ENCODE measurements at regions not wholly inside any gene's neighbourhood (a gene's known extent, or its start where the extent isn't known, plus 50 kb on each side); places are given as distances from the start of the nearest gene placed in this dataset.

DNA sequence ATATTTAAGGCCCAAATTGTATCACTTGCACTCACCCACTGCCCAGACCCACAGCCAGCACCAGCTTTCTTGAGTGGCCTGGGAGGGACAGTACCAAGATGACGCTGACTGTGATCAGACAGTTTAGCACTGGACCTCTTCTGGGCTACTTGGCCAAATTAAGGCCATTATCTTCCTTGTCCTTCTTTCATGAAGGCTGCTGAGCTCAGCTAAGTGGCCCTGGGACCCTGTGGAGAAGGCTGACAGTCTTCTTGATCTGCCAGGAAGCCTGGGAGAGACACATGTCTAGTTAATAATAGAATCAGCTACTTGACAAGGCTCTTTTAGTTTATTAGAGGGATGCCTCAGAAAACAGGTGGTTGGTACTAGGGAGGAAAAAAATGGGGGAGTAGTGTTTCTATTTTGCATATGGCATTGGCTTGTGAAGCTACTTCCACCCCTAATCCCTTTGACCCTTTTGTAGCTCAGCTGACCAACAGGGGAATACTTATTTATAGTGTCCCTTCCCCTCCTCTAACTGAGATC lies 127.9 kb upstream of the NTM start:
- no peak for DNase-seq

DNA sequence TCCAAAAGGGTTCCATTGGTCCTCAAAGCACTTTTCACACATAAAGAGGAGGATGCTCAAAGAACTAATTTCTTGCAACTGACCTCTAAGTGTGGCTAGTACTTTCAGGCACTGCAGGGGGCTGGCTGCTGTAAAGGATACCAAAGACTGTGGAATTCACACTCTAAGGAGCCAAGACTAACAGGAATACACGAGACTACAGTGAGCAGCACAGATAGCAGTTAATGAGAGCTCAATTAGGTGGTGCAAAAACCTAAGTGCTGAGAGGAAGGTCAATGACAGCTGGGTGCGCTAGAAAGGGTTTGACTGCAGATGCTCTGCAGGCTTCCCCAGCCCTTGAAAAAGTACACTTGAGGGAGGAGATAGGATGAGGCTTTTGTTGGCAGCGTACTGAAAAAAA lies 124.3 kb upstream of the NTM start:
- DNase-seq, result no peak

DNA sequence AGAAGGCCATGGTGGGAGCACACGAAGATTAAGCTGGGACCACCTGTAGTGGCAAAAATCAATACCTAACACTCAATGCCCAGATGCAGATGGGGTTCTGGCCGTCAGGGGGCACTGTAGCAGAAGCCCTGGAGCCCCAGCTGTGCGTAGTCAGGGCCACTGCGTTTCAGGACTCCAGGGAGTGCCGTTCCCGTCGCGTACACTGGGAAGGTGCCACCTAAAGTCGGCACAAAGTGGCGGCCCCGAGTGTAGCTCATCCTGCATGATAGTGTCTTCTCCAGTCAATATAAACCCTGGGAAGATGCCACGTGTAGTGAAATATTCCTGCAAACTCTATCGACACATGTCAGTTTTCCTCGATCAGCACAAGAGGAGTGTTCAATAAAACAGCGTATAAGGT lies 123.8 kb upstream of the NTM start:
- DNase-seq, result no peak

DNA sequence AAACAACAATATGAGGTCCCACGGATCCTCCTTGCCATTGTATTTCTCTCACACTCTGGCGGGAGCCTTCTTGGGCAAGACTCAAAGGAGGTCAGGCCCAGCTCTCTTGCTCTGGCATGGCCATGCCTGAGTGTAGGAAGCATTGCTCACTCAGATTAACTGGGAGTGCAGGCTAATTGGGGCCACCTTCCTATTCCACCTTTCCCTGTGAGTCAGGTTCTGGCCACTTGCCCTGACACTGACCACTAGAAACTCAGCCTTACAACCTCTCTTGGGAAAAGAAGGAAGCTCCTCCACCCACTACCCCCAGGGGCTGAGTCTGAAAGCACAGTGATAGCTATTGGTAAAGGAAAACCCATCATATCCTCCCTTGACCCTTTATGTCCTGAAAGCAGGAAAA lies 121.8 kb upstream of the NTM start:
- no peak for DNase-seq

DNA sequence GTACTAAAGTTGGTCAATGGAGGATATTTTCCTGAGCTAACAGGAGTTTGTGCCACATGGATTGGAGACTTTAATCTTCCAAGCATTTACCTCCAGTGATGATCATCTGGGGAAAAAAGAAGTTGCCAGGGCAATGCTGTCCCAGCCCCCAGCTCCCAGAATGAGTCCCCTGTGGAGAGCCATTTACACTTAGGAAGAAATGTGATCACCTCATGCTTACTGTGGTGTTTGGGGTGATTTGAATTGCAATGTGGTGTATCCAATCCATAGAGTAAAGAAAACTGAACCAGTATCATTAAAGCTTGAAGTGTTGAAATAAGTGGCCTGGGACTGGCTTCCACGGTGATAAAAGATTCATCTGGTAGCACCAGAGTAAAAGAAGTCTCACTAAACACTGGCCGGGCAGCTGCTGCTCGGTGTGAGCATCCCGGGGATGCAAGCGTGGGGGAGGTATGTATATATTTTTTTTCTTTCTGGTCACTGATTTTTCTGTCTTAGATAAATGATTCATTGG lies 117.2 kb upstream of the NTM start:
- no peak for DNase-seq

DNA sequence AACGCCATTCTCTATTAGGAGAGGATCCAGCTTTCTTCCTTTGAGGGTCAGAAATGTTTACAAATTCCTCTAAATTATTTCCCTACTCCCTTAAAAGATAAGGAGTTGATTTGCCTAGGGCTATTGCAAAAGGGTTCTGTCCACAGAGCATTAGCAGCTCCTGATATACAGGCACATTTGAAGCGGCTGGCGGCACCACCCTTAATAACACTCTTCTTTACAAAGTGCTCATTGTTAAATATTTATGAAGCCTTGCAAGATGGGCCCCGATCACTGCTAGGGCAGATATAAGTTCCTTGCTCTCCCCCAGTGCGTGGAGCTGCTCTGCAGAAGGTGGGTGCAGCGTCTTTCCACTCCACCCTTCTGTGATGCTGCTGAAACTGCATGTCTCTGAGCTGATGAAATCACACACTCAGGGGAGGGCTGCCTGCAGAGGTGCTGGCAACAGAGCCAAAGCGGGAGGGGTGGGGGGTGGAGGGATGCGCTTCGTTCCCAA lies 116.7 kb upstream of the NTM start:
- DNase-seq, result no peak

DNA sequence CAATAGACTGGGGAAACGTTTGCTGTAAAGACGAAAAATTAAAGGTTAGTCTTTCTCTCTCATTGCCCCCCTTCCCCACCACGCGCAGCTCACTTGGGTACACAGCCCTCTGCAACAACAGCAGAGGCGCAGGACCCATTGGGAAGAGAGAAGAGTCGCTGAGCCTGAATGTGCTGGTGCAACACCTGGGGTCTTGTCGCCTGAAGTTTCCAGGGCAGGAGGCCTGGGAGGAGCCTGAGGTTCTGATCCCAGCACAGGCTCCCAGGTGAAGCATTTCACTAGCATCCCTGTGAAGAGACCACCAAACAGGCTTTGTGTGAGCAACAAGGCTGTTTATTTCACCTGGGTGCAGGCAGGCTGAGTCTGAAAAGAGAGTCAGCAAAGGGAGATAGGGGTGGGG lies 116.2 kb upstream of the NTM start:
- no peak for DNase-seq

DNA sequence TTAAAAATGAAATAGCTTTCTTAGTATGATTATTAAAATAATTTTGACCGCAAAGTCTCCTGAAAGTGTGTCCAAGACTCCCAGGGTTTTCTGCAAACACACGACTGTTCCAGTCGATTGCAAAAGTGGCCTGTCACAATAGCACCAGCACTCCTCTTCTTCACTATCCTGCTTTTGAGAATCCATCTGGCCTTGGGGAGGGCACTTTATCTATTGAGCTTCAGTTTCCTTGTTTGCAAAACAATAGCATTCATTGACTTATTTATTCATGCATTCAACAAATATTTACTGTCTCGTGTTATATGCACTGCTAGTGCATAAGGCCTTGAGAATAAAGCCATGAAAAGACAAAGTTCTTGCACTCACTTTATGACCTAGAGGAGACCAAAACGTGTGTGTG lies 96.2 kb upstream of the NTM start:
- DNase-seq, result no peak

DNA sequence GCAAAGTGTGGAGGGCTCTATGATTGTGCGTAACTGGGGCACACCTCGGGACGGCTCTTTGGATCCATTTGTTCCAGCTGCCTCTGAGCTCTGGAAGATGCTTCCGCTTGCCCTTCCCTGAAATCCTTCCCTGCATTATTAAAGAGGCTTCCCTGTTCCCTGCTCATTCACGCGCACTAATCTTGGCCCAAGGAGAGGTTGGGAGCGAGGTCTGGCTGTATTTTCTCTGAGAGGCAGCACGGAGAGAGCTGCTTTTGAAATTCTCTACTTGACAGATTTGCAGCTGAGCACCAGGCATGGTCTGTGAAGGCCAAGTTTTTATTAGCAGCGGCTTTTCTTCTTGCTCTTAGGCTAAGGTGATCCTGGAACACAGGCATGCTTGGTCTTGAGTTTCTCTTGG lies 94.8 kb upstream of the NTM start:
- no peak for DNase-seq

DNA sequence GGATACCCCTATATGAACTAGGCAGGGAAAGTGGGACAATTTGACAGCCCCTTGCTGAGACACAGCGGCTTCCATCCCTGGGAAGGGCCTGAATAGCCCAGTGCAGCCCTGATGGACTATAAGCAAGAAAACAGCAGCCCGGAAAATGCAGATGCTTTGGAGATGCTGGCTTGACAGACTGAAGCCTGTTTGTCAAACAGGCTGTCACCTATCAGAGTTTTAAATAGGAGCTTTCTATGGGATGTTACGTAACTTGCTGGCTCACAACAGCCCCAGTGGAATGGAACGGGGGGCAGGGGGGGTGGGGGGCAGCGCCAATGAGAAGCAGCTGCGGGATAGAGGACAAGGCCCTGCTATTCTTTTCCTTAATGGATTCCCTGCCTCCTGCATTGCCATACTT lies 91.9 kb upstream of the NTM start:
- DNase-seq, result no peak

DNA sequence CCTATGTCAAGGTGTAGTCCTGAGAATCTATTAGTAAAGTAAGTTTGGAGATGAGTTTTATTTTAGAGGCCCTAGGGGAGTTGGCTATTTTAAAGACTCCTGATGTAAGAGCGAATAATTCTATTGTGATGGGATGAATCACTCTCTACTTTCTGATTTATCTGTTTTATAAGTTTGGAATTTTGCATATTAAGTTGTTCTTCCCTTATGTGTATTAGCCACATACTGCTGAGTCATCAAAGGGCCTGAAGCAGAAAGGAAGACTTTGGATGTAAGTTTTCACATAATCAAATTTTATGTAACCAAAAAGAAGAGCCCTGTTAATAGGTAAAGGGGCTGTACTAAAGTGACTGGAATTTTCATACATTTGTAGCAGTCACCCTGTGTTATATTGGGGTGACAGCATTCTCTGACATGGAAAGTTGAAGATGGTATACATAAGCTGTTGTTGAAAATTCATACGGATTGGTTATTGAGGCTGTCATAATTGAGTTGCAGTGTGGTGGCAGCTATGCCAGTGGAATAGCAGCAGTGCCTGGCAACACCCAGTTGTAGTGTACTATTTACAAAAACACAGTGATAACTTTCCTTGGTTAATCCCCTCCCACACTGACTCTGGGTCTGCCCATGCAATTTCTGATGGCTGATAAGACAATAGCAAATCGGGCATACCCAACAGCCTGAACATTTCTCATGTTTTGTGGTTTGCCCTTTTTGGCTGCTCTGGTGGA lies 90.6 kb upstream of the NTM start:
- no peak for DNase-seq

DNA sequence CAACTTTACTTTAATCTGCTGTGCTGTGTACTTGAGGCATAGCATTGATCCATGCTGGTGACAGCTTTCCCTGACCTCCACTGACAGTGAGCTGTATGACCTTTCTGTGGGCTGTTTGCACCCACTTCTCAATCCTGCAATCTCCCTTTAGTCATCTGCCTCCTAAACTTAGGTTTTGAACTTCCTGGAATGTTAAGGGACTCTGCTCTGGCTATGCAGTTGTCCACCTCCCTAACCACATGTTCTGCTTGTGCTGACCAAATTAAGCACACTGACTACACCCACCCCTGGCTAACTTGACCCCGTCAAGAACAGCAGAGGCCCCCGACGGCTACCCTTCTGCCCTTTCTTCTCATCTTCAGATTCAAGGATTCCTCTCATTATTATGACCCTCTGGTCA lies 89.1 kb upstream of the NTM start:
- no peak for DNase-seq

DNA sequence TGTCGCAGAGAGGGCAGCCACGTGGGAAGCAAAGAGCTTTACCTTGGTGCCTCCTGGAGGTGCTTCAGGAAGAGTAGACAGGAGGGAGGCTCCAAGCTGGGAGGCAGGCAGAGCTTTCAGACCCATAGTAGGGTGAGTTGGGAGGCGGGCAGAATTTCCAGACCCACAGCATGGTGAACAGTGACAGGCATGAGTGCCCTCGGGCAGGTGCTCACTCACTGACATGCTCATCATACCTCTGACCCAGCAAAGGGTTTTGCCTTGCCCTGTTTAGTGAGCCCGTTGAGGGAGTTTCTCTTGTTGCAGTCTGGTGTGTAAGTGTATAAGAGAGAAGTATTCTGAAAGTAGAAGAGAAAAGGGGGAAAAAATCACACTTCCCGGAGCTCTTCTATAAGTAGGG lies 86.4 kb upstream of the NTM start:
- no peak for DNase-seq

DNA sequence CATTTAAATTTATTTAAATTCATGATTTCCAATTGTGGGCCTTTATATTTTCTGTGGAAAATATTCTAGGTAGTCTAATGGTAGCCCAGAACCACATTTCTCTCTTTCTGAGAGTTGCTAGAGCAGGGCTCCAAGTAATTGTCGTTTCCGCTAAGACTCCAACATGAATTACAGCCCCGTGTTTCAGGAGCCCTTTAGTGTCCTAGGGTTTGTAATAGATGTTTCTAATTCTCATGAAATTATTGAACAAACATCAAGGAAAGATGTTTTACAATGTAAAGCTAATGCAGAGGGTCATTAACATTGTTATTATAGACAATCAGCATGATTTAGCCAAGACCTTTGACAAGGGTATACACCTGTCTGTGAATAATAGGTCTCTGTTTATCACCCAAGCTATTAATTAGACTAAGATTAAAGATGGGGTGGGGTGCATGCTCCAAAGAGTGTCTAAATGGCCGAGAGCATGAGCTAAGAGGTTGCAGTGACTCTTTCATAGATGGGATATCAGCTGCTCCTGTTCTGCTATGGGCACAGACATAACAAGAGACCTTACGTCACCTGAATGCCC lies 81.8 kb upstream of the NTM start:
- DNase-seq, result no peak

DNA sequence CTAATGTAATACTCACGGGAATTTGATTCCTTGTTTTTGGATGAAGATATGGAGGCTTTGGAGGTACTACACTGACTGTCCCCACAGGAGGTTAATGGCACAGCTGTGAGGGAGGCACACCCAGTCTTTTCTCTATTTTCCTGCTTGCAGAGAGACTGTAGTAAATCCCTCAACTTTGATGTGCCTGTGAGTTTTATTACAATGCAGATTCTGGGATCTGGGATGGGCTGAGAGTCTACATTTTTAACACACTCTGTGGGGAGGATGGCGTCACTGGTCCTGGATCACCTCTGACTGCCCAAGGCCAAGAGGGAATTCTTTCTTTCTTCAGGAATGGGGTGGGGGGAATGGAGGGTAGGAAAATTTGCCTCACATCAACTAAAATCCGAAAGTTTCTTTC lies 80.2 kb upstream of the NTM start:
- DNase-seq, result no peak

DNA sequence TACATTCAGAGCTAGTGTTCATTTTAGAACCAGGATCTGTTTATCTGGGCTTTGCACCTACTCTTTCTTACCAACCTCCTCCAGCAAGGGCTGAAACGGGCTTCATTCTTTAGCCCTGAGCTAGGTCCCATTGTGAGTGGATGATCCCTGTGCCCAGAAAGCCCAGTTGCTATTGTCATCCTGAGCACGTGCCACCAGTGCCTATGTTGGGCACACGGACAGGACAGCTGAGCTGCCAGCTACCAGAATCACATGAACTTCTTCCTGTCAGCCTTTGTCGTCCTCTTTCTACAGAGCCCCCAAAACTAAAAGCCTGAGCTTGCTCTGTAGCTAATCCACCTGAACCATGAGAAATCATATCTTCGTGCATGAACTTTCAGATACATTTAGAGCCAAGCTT lies 74.4 kb upstream of the NTM start:
- DNase-seq, result no peak

DNA sequence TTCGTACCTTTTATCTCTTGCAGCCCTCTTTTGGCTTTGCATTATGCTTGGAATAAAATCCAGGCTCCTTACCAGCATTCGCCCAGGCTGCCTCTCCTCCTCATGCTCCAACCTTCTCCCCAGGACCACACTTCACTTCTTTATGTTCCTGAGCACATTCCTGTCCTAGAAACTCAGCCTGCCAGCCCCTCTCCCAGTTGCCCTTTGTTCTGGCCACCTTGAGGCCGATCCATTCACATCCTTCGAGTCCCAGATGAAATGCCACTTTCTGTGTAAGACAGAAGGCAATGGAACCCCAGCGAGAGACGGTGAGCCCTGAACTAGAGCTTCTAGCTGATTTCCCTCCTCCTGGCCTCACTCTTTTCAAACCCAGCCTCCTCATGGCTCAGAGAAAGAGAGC lies 73.0 kb upstream of the NTM start:
- no peak for DNase-seq

DNA sequence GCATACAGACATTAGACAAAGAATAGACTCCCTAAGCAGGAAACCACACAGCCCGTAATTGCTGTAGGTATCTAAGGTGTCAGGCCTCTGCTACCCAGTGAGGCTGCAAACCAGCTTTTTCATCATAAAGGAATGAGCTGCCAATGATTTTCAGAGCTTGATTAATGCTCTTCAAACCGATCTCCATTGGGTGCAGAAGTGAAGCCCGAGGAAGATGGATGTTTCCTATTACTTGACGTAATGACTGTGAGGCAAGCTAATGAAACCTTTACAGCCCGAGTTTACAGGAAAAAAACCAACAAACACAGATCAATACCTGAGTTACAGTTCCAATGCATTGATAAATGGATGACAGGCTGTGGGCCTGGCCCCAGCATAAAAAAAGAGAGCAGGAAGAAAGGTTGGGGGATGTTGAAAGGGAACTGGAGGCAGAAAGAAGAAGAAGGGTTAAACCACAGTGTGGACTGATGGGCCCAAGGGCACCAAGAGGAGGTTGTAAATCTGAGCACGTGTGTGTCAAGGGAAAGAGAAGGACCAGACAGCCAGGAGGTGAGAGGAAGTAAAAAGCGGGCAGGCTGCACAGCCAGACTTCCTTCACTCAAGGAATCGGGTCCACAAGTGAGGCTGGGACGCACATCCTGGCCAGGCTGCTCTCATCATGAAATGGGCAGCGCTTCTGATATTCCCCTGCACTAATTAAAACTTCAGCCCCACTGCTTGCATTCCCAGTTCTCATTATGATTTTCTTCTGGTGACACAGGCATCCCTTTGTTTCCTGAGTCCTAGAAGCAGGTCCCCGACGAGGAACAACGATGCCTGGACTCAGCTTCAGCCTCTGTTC lies 70.6 kb upstream of the NTM start:
- no peak for DNase-seq

DNA sequence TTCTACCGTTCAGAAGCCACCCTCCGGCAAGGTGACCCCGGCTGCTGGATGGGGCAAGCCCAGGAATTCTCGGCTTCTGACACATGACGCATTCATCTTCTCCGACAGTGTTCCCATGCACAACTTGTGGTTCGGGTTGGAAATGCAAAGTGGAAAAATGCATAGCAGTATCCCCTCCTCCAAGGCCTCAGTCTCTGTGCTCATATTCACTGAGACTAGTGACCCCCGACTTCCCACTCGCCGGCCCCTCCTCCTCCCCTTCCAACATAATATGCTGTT lies 70.0 kb upstream of the NTM start:
- DNase-seq, result no peak

DNA sequence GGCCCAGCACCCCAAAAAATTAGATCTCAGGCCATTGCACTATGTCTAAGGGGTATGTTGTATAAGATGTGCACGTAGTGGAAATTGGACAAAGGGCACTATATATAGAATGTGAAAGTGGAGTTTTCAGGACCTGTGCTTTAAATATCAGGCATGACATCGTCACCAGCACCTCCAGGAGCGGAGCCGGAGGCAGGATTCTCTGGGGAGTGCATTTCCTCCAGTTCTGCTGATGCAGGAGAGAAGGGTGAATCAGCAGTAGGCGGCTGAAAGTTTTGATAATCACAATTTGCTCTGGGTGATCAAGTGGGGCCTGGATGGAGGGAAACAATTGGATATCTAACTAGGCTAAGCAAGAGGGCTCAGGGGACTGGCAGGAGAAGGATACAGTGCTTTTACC lies 69.1 kb upstream of the NTM start:
- no peak for DNase-seq

DNA sequence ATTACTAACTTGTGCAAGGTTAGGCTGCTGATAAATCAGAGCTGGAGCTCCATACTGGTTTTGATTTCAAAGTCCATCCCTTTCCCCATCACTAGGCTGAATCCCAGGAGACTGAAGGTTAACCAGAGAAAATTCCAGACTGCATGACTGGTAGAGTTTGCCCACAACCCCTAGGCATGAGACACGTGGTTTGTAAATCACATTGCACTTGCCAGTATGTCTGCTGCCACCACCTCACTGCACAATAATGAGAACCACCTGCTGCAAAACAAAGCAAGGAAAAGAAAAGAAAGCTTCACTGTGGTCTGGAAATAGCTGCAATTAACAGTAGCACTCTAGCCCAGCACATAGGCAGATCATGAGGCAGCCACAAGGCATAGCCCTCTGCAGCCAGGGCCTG lies 67.6 kb upstream of the NTM start:
- no peak for DNase-seq

DNA sequence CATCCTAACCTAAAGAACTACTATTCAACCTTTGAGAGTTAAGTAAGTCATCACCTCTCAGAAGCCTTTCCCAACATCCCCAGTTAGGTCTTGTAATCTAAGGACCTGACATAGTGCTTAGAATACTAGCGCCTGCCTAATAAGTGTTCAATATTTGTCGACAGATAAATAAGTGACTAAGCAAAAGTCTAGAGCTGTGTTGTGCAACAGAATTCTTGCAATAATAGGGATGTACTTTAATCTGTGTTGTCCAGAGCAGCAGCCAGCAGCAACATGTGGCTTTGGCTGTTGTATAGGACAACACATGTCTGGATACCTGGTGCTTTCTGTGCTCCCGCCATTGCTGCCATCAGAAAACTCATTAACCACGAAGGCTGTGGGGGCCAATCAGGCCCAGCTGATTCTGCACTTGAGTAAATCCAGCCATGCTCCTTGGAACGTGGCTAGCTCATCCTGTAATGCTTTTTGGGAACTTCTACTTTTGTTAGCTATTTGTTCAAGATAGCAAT lies 66.8 kb upstream of the NTM start:
- no peak for DNase-seq

DNA sequence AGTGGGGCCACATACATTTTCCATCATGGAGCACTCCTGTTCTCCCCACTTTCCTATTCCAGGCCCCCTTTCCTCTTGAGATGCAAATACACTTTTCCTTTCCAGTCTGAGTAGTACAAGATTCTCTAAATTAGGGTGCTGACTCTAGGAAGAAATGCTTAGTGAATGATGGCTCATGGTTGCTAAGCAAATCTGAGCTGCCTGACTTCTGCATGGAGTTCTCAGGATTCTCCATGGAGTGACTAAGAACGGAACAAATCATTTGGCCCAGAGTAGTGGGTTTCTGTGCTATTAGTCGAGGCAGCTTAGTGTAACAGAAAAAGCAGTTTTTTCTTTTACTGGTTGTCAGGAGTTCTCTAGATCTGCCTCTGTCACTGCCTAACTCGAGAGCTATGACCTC lies 65.4 kb upstream of the NTM start:
- no peak for DNase-seq

DNA sequence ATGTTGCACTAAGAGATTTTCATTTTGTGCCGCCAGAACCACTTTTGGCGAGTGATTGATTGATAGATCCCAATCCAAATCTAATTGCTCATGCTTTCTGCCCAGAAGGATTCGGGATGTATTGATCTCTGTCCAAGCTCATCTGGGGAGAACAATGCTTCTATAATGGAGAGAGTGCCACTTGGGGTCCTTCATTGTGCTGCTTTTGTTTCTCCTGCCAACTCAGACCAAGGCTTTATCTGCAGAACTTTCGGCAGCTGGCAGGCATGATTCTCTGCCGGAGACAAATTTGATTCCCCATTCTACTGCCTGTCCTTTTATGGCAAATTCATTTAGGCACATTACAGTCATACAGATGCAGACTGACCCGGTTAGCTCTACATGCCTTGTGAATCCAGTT lies 62.9 kb upstream of the NTM start:
- DNase-seq, result no peak
